ENCODE measurements at regions not wholly inside any gene's neighbourhood (a gene's known extent, or its start where the extent isn't known, plus 50 kb on each side); places are given as distances from the start of the nearest gene placed in this dataset.

DNA sequence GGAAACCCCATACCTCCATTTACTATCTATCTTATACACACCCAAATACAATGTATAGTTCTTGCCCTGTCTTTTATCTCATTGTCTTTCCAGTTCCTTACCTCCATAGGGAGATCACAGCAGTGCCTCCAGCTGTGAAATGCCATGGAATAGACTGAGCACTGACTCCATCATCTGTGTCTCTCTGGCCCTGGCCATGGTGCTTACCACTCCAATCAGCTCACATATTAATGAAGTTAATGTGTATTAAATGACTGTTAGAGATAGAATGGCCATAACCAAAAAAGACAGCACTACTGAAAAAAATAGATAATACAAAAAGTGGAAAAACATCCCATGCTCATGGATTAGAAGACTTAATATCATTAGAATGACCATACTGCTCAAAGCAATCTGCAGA lies 240.4 kb upstream of the SOX21 start:
- Histone ChIP-seq H2AFZ (replicated peaks; ENCODE audit: low read length, poor library complexity) (no peak overlapping the region), H3K4ac (ENCODE audit: low read depth, low read length) (no peak overlapping the region), H3K4me1 (ENCODE audit: control insufficient read depth, insufficient read depth, low read length) (no peaks in the 10 kb centered on the region), H2BK20ac (ENCODE audit: low read depth, low read length) (no peak overlapping the region), H3K36me3 (ENCODE audit: control insufficient read depth, insufficient read depth, low read length) (no peaks in the 10 kb centered on the region), H3K9ac (ENCODE audit: low read depth, low read length) (no peak overlapping the region), H3K4me2 (ENCODE audit: low read depth, low read length) (no peak overlapping the region), H2AK9ac (replicated peaks; ENCODE audit: low read depth, low read length, poor library complexity) (no peak overlapping the region), H2AK5ac (ENCODE audit: low read depth, low read length) (no peak overlapping the region), H3K14ac (replicated peaks; ENCODE audit: low read depth, low read length) (no peak overlapping the region), H3K23ac (ENCODE audit: low read depth, low read length) (no peak overlapping the region), H3K9me1 (ENCODE audit: insufficient read depth, low read length) (no peaks in the 10 kb centered on the region), H3K27ac (ENCODE audit: insufficient read depth, low read length) (no peak overlapping the region), H2BK5ac (ENCODE audit: low read depth, low read length, poor library complexity, severe bottlenecking) (no peak overlapping the region), H4K5ac (ENCODE audit: low read depth, low read length) (no peak overlapping the region), H3K4me3 (ENCODE audit: insufficient read depth, low read depth, low read length) (no peak overlapping the region), H4K8ac (ENCODE audit: low read depth in 2 of 2, low read length in 2 of 2) (no peak overlapping the region), H3K56ac (ENCODE audit: extremely low read depth, insufficient read depth, low read length) (no peak overlapping the region), H4K20me1 (ENCODE audit: insufficient read depth, low read length) (no peaks in the 10 kb centered on the region), H3K79me1 (ENCODE audit: low read depth in 1 of 2, low read length in 2 of 2) (no peaks in the 10 kb centered on the region), H4K91ac (ENCODE audit: insufficient read depth, low read depth, low read length) (no peak overlapping the region), H3K18ac (ENCODE audit: low read depth, low read length) (no peak overlapping the region), H2BK120ac (ENCODE audit: low read depth, low read length) (no peak overlapping the region), H3K27me3 (ENCODE audit: control insufficient read depth, insufficient read depth, low read length) (peaks cover 2% of the 10 kb centered on the region; the same call in 1 of the 2 replicates), H3K9me3 (ENCODE audit: control insufficient read depth, insufficient read depth, low read length) (no peaks in the 10 kb centered on the region), H2BK15ac (ENCODE audit: low read depth, low read length) (no peak overlapping the region)
- intact Hi-C loops (cut with micrococcal nuclease) = no loop called here
- CTCF ChIA-PET = no interaction called here
- in situ Hi-C loops (cut with MboI; ENCODE audit: low sequenced_read_pairs) = no loop called here
- no peak for ATAC-seq (ENCODE audit: low read depth)
- POLR2A ChIA-PET (ENCODE audit: unreplicated experiment) = no interaction called here
- BruUV-seq (replicated peaks) = no TSS peak
- dilution Hi-C loops (cut with HindIII; ENCODE audit: low sequenced_read_pairs, unreplicated experiment) = no loop called here
- TF ChIP-seq POLR2A (IDR thresholded peaks at IDR 0.05; ENCODE audit: low read depth, low read length) (no peak), NFE2L2 (IDR thresholded peaks at IDR 0.05; ENCODE audit: low read depth, low read length) (no peak), RCOR1 (IDR thresholded peaks at IDR 0.05; ENCODE audit: insufficient replicate concordance, low read length) (no peak), MAZ (IDR thresholded peaks at IDR 0.05; ENCODE audit: borderline replicate concordance, low read depth, low read length) (no peak), MAFK (IDR thresholded peaks at IDR 0.05; ENCODE audit: low read depth, low read length) (no peak), CTCF (conservative IDR thresholded peaks at IDR 0.05; ENCODE audit: low read depth, low read length) (no peak), CEBPB (IDR thresholded peaks at IDR 0.05; ENCODE audit: low read depth, low read length) (no peak), CHD1 (IDR thresholded peaks at IDR 0.05; ENCODE audit: low read depth, low read length) (no peak), MXI1 (IDR thresholded peaks at IDR 0.05; ENCODE audit: borderline replicate concordance, low read depth, low read length) (no peak), RAD21 (IDR thresholded peaks at IDR 0.05; ENCODE audit: low read length) (no peak), BHLHE40 (IDR thresholded peaks at IDR 0.05; ENCODE audit: low read depth, low read length) (no peak), SMC3 (IDR thresholded peaks at IDR 0.05; ENCODE audit: low read depth, low read length) (no peak), FOS (IDR thresholded peaks at IDR 0.05; ENCODE audit: low read depth, low read length) (no peak), RFX5 (IDR thresholded peaks at IDR 0.05; ENCODE audit: low read depth, low read length) (no peak)
- TF ChIP-seq, protein P1, sequence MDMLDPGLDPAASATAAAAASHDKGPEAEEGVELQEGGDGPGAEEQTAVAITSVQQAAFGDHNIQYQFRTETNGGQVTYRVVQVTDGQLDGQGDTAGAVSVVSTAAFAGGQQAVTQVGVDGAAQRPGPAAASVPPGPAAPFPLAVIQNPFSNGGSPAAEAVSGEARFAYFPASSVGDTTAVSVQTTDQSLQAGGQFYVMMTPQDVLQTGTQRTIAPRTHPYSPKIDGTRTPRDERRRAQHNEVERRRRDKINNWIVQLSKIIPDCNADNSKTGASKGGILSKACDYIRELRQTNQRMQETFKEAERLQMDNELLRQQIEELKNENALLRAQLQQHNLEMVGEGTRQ (IDR thresholded peaks at IDR 0.05; ENCODE audit: low read depth, low read length) = no peak
- TF ChIP-seq, protein P2, sequence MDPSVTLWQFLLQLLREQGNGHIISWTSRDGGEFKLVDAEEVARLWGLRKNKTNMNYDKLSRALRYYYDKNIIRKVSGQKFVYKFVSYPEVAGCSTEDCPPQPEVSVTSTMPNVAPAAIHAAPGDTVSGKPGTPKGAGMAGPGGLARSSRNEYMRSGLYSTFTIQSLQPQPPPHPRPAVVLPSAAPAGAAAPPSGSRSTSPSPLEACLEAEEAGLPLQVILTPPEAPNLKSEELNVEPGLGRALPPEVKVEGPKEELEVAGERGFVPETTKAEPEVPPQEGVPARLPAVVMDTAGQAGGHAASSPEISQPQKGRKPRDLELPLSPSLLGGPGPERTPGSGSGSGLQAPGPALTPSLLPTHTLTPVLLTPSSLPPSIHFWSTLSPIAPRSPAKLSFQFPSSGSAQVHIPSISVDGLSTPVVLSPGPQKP (IDR thresholded peaks at IDR 0.05; ENCODE audit: borderline replicate concordance, low read depth, low read length) = no peak
- DNase-seq = no peak
